AG08396 (cell line): ENCODE measurements at regions not wholly inside any gene's neighbourhood (a gene's known extent, or its start where the extent isn't known, plus 50 kb on each side); places are given as distances from the start of the nearest gene placed in this dataset.
"Not testable (repeated sequence)": the region's sequence is repeated elsewhere in the genome, so short reads cannot be mapped to it uniquely, and the experiment has no call there.

Source experiments
- DNase-seq: peaks from one replicate; pipeline ENCODE4 v3.0.0; 2012; ENCODE audit warnings: low spot score, mixed read lengths

- DNase-seq = no peak
These were observed 469.8 kb upstream of the WWC1 start for GRCh38 chr5:167821669-167822068.

- DNase-seq = no peak
These were observed 469.2 kb upstream of the WWC1 start for GRCh38 chr5:167822241-167822640.

GRCh38 chr5:167823405-167823804 is 468.0 kb upstream of the WWC1 start:
- DNase-seq = no peak

- DNase-seq = no peak
These were observed 463.7 kb upstream of the WWC1 start for GRCh38 chr5:167827766-167828165.

GRCh38 chr5:167831754-167832504 is 459.5 kb upstream of the WWC1 start:
- no peak for DNase-seq

GRCh38 chr5:167832609-167833008 is 458.8 kb upstream of the WWC1 start:
- DNase-seq = no peak

GRCh38 chr5:167833456-167833855 is 458.0 kb upstream of the WWC1 start:
- no peak for DNase-seq

- no peak for DNase-seq
These were observed 456.3 kb upstream of the WWC1 start for GRCh38 chr5:167835146-167835545.

- no peak for DNase-seq
These were observed 454.3 kb upstream of the WWC1 start for GRCh38 chr5:167837127-167837526.

- no peak for DNase-seq
These were observed 452.4 kb upstream of the WWC1 start for GRCh38 chr5:167839065-167839464.

- DNase-seq = no peak
These were observed 450.8 kb upstream of the WWC1 start for GRCh38 chr5:167840527-167841130.

- DNase-seq = no peak
These were observed 447.4 kb upstream of the WWC1 start for GRCh38 chr5:167843881-167844572.

GRCh38 chr5:167845952-167846351 is 445.5 kb upstream of the WWC1 start:
- no peak for DNase-seq

GRCh38 chr5:167849874-167850273 is 441.6 kb upstream of the WWC1 start:
- no peak for DNase-seq

GRCh38 chr5:167850911-167851310 is 440.5 kb upstream of the WWC1 start:
- no peak for DNase-seq

GRCh38 chr5:167851416-167851815 is 440.0 kb upstream of the WWC1 start:
- DNase-seq = no peak

- DNase-seq = no peak
These were observed 438.9 kb upstream of the WWC1 start for GRCh38 chr5:167852515-167852914.

GRCh38 chr5:167853421-167853820 is 438.0 kb upstream of the WWC1 start:
- peak; percentile 19 for DNase-seq

GRCh38 chr5:167855818-167856217 is 435.6 kb upstream of the WWC1 start:
- no peak for DNase-seq

GRCh38 chr5:167857321-167857720 is 434.1 kb upstream of the WWC1 start:
- DNase-seq = no peak

GRCh38 chr5:167858186-167858855 is 433.1 kb upstream of the WWC1 start:
- DNase-seq = not testable (repeated sequence)

GRCh38 chr5:167861129-167861927 is 430.1 kb upstream of the WWC1 start:
- DNase-seq = peak; percentile 40
